HG03378 (cell line): ENCODE measurements at regions not wholly inside any gene's neighbourhood (a gene's known extent, or its start where the extent isn't known, plus 50 kb on each side); places are given as distances from the start of the nearest gene placed in this dataset.

ENCODE experiments used
- ATAC-seq: cut with Tn5 transposase; IDR thresholded peaks from one replicate; pipeline ENCODE4 v1.9.1; 2021; ENCODE audit warnings: mild to moderate bottlenecking, moderate library complexity; ENCODE audit not compliant: unreplicated experiment

GRCh38 chr5:15447209-15447608, 52.8 kb upstream of the FBXL7 start:
- ATAC-seq = no peak

GRCh38 chr5:15446552-15446951, 53.4 kb upstream of the FBXL7 start:
- ATAC-seq = no peak

- no peak for ATAC-seq
Observed at GRCh38 chr5:15442193-15442570, 57.8 kb upstream of the FBXL7 start.

GRCh38 chr5:15441433-15442192, 58.4 kb upstream of the FBXL7 start:
- ATAC-seq = no peak

GRCh38 chr5:15440434-15440833, 59.5 kb upstream of the FBXL7 start:
- ATAC-seq = no peak

- ATAC-seq = no peak
Observed at GRCh38 chr5:15439801-15440200, 60.2 kb upstream of the FBXL7 start.

- ATAC-seq = no peak
Observed at GRCh38 chr5:15433709-15434108, 66.3 kb upstream of the FBXL7 start.

- ATAC-seq = no peak
Observed at GRCh38 chr5:15431923-15432322, 68.1 kb upstream of the FBXL7 start.

- ATAC-seq = no peak
Observed at GRCh38 chr5:15425766-15426165, 74.2 kb upstream of the FBXL7 start.

- no peak for ATAC-seq
Observed at GRCh38 chr5:15424769-15425168, 75.2 kb upstream of the FBXL7 start.

GRCh38 chr5:15421921-15422412, 78.0 kb upstream of the FBXL7 start:
- ATAC-seq = no peak

- ATAC-seq = no peak
Observed at GRCh38 chr5:15421381-15421780, 78.6 kb upstream of the FBXL7 start.

- ATAC-seq = no peak
Observed at GRCh38 chr5:15420201-15420600, 79.8 kb upstream of the FBXL7 start.

GRCh38 chr5:15417156-15417555, 82.8 kb upstream of the FBXL7 start:
- no peak for ATAC-seq

GRCh38 chr5:15406478-15406877, 93.5 kb upstream of the FBXL7 start:
- no peak for ATAC-seq

GRCh38 chr5:15393146-15393545, 106.8 kb upstream of the FBXL7 start:
- no peak for ATAC-seq

GRCh38 chr5:15391704-15392397, 108.1 kb upstream of the FBXL7 start:
- ATAC-seq = no peak

GRCh38 chr5:15388866-15389265, 111.1 kb upstream of the FBXL7 start:
- ATAC-seq = no peak

- no peak for ATAC-seq
Observed at GRCh38 chr5:15387931-15388524, 112.0 kb upstream of the FBXL7 start.

- ATAC-seq = no peak
Observed at GRCh38 chr5:15386122-15386521, 113.9 kb upstream of the FBXL7 start.

GRCh38 chr5:15385553-15385952, 114.4 kb upstream of the FBXL7 start:
- ATAC-seq = no peak

GRCh38 chr5:15385037-15385436, 114.9 kb upstream of the FBXL7 start:
- no peak for ATAC-seq
